T-helper 1 cell treated with Interleukin-12 subunit alpha and Interleukin-12 subunit beta and Interleukin-4 antibody, amounts not matched to agents 30 ng/mL and 1 ng/mL, for 36 hours (primary cell): ENCODE measurements at regions not wholly inside any gene's neighbourhood (a gene's known extent, or its start where the extent isn't known, plus 50 kb on each side); places are given as distances from the start of the nearest gene placed in this dataset.

Experiments
- intact Hi-C: fragments of 100-400 bp; cut with micrococcal nuclease; formaldehyde crosslinking; loops from one replicate; pipeline ENCODE4 v1.15.1; 2024

- intact Hi-C loops: no loop called here
Measured at GRCh38 chr15:70453238-70453637, 310.1 kb downstream of the UACA start.

GRCh38 chr15:70451821-70452653 is 311.3 kb downstream of the UACA start:
- intact Hi-C loops: no loop called here

GRCh38 chr15:70450142-70450443 is 313.3 kb downstream of the UACA start:
- intact Hi-C loops: no loop called here

GRCh38 chr15:70449311-70450141 is 313.8 kb downstream of the UACA start:
- intact Hi-C loops: no loop called here

GRCh38 chr15:70447928-70448698 is 315.2 kb downstream of the UACA start:
- intact Hi-C loops: no loop called here

GRCh38 chr15:70447521-70447920 is 315.8 kb downstream of the UACA start:
- intact Hi-C loops: no loop called here

DNA sequence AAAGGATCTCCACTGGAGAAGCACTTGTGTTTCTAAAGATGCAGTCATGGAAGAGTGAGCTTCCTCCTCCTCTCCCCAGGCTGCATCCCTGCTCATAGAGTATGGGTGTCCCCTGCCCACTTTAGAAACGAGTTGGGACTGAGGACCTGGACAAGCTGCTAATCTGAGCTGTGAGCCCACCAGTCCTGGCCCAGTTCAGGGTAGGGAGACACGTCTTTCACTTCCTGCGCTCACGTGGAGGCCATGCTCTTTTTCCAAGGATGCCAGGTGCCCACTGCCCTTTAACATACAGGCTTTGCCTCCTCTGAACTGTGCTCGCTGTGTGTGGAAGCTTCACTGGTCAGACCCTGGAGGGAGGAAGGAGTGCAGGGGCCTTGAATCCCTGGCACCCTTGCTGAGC is 316.3 kb downstream of the UACA start:
- intact Hi-C loops: no loop called here

DNA sequence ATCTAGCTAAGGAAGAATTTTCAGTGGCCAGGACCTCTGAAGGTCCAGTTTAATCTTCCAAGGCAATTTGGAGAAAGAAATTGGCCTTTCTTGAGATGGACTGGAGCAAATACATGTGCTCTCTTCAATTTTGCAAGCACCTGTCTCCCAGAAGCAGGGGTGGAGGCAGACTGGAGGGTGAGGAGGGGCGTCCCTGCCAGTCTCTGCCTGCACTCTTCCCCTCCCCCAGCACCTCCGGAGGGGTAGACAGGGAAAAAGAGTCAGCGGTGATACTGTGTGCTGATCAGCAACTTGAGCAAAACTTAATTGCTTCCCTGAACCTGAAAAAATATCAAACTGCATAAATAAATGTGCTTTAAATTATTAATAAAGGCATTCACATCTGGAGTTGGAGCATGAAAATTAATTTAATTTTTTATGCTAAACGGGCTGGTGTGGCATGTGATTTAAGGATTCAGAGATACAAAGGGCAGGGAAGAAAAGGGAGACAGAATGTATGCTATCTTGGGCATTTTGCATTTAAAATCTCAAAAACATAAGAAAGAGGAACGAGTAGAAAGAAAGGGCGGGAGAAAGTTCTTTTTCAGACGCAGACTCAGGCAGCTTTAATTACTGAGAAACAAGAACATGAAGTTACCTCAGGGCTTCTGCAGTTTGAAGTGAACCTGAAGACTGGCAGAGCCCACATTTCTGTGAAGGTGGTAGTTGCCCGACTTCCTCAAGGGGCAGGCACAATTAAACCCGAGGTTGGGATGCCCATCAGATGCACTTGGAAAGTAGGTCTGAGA is 319.7 kb downstream of the UACA start:
- intact Hi-C loops: no loop called here

DNA sequence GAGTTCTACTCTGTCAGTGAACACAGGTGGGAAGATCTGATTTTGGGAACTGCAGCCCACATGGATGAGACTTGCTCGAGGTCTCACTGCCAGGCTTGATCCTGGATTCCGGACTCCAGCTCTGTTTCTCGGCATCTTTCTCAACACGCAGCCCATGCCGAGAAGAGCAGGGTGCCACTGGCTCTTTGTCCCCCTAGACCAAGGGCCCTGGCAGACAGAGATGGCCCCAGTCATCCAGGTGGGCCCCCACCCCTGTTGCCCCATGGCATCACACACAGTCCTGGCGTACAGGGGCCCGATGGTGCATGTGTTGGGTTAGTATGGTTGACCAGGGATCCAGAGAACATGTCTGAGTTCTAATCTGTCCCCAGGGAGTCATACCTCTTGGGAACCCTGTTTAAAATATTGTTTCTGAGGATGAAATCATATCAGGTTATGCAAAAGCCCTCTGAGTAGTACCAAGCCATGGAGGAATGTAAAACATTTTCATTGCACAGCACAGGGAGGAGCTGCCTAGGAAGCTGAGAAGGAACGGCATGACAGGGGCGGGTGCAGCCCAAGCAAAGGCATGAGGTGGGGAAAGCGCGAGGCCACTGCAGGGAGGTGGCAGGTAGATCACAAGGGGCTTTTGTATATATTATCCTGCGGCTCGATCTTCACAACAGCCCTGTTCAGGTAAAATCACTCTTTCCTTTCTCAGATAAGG is 320.6 kb downstream of the UACA start:
- intact Hi-C loops: no loop called here

GRCh38 chr15:70442211-70442610 is 321.1 kb downstream of the UACA start:
- intact Hi-C loops: no loop called here

- intact Hi-C loops: no loop called here
Measured at GRCh38 chr15:70440416-70441138, 322.8 kb downstream of the UACA start.

DNA sequence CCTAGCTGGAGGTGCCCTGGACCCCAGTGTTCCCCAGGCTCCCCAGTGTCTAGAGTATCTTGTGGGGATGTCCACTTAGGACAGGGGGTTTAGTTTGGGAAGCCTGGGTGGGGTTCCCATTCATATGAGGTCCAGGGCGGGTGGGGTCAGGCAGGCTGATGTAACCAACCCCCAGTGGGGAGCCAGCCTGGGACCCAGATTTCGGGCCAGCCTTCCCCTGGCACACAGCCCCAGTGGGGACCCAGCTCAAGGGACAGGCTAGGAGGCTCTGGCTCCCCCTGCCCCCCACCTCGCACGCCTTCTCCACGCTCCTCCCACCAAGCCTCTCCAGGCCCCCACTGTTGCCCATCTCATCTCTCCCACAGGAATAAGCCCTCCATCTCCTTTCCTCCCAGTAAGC is 323.5 kb downstream of the UACA start:
- intact Hi-C loops: no loop called here

- intact Hi-C loops: no loop called here
Measured at GRCh38 chr15:70439304-70439877, 324.0 kb downstream of the UACA start.

DNA sequence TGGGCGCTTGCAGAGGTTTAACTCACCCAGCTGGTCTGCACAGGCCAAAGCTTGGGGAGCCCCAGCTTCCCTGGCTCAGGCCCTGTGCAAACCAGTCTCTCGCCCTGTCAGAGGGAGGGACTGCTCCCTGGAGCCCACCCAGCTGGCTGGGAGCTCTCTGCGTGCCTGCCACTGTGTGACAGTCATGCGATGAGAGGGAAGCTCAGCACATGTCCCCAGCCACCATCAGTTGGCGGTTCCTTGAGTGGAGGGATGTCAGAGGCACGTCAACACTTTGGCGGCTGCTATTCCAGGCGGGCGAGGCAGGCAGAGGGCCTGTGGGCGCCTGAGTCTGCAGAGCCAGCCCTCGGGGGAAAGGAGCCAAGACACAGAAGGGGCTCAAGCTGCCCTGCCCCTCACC is 324.6 kb downstream of the UACA start:
- intact Hi-C loops: no loop called here

GRCh38 chr15:70437882-70438451 is 325.4 kb downstream of the UACA start:
- intact Hi-C loops: no loop called here

GRCh38 chr15:70437089-70437488 is 326.3 kb downstream of the UACA start:
- intact Hi-C loops: no loop called here

DNA sequence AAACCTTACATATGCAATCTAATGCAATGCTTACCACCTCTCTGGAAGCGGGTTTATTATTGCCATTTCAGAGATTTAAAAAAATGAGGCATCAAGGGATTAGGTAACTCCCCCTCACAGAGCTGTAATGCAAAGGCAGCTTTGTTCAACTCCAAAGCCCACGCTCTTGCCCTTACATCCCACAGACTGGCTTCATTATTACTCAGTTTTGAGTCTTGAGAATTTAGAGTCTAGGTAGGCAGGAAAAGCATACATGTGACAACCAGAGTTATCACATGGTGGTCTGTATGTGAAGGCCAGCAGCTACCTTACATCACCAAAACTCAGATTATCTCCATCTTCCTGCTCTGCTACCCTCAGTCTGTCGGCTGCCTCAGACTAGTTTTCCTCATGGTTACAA is 326.9 kb downstream of the UACA start:
- intact Hi-C loops: no loop called here

GRCh38 chr15:70435872-70436271 is 327.5 kb downstream of the UACA start:
- intact Hi-C loops: no loop called here

GRCh38 chr15:70435369-70435768 is 328.0 kb downstream of the UACA start:
- intact Hi-C loops: no loop called here
